G401.6 (cell line): ENCODE measurements at regions not wholly inside any gene's neighbourhood (a gene's known extent, or its start where the extent isn't known, plus 50 kb on each side); places are given as distances from the start of the nearest gene placed in this dataset.

Source experiments
- FAIRE-seq: peaks from 2 replicates; lab custom pipeline; 2012; peaks lifted over from hg19 to GRCh38; lab: Jason Lieb, UNC

GRCh38 chrX:16511796-16512776 lies 137.9 kb upstream of the S100G start:
- no peak for FAIRE-seq

- no peak for FAIRE-seq
Measured at GRCh38 chrX:16516232-16516876, 133.6 kb upstream of the S100G start.

DNA sequence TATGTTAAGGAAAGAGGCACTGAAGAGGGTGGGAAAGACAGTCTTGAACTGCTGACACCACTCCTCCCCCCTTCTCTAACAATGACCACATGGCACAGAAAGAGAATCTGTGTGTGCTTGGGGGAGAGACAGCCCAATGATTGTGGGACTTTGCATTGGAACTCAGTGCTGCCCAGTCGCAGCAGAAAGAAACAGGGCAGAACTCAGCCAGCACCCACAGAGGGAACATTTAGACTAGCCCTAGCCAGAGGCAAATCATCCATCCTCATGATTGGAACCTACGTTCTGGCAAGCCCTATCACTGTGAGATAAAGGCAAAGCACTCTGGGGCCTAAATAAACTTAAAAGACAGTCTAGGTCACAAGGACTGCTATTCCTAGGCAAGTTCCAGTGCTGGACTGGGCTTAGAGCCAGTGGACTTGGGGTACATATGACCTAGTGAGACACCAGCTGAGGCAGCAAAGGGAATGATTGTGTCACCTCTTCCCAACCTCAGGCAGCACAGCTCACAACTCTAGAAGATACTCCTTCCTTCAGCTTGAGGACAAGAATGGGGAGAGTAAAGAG lies 132.8 kb upstream of the S100G start:
- FAIRE-seq: no peak

DNA sequence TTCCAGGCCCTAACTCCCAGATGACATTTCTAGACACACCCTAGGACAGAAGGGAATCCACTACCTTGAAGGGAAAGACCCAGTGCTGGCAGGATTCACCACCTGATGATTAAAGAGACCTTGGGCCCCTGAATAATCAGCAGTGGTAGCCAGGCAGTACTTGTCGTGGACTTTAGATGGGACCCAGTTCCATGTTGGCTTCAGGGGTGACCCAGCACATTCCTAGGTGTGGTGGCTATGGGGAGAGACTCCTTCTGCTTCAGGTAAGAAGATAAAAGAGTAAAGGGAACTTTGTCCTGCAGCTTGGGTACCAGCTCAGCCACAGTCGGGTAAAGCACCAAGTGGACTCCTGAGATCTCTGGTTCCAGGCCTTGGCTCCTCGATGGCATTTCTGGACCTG lies 131.8 kb upstream of the S100G start:
- no peak for FAIRE-seq

- FAIRE-seq: no peak
Measured at GRCh38 chrX:16524316-16524715, 125.6 kb upstream of the S100G start.

- no peak for FAIRE-seq
Measured at GRCh38 chrX:16526003-16526402, 124.0 kb upstream of the S100G start.

DNA sequence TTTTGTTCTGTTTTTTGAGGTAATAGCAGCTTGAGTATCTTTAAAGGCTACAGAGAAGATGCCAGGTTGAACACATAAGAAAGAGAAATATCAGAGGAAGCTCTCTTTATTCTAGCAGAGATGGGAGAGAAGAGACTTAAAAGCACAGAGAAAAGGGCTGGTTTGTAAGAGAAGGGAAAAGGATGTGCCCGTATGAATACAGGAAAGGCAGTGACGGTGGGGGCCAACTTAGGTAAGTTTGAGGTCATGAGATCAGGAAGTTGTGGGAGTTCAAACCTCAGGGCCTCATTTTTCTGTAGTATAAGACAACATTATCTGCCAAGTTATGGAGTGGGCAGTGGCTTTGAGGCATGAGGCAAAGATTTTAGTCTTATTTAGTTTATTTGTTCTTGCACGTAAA lies 121.3 kb upstream of the S100G start:
- FAIRE-seq: no peak
